HG03280 (cell line): ENCODE measurements at regions not wholly inside any gene's neighbourhood (a gene's known extent, or its start where the extent isn't known, plus 50 kb on each side); places are given as distances from the start of the nearest gene placed in this dataset.

Experiments
- ATAC-seq: cut with Tn5 transposase; IDR thresholded peaks from one replicate; pipeline ENCODE4 v1.9.1; 2021; ENCODE audit warnings: mild to moderate bottlenecking, moderate library complexity; ENCODE audit not compliant: unreplicated experiment

DNA sequence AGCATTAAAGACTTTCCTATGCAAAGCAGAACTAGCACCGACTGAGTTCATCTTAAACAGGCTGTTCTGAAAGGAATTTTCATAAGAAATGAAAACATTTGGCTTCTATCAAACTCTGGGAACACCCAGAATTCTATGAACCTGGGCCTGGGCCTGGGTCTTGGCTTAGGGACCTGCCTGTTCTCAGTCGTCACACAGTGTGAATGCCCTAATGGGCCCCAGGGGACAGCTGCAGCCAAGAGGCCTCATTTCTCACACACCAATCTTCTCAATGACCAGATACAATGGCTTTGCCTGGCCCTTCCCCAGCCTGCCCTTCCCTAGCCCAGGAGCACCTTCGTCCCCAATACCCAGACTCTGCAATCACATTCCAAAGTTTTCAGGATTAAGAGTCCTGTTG lies 234.9 kb upstream of the ARHGAP20 start:
- no peak for ATAC-seq

DNA sequence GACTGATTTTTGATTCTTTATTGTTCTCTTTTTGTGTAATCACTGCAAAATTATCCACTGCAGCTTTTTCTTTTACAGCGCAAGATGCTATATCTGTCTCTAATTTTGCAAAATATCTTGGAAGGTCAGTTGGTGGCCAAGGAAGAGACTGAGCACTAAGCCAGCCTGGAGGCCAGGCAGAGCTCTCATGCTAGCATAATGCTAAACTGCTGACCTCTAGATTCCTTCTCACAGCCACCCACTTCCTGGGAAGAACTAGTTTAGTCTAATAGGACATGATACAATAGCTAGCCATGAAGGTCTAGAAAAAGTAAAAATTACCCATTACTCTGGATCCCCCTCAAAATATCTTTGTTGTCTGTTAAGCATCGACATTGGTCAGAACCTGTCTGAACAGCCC lies 227.2 kb upstream of the ARHGAP20 start:
- ATAC-seq = no peak

DNA sequence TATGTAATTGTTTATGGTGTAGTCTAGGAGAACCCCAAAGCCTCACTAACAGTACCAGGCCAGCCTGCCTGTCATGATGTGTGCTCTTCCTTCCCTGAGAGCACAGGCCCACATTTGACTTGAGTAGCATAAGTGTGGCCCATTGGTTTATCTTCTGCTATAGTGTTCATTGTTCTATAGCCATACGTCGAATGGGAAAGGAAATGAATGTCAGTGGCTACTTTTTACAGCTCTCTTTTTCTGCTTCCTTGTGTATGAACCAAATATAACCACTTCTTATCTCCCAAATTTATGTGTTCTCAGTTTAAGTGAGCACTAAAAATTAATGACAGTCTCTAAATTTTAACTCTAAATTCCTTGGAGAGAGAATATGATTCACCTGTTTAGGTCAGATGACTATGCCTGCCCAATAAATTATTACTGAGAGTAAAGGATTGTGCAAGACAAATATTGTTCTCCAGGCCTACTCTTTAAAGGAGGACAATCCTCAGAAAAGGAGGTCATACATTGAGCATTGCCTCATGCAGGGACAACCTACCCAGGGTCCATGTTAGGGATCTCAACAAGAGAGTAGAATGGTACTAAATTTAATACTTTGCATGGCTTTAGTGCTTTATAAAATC lies 222.9 kb upstream of the ARHGAP20 start:
- no peak for ATAC-seq

DNA sequence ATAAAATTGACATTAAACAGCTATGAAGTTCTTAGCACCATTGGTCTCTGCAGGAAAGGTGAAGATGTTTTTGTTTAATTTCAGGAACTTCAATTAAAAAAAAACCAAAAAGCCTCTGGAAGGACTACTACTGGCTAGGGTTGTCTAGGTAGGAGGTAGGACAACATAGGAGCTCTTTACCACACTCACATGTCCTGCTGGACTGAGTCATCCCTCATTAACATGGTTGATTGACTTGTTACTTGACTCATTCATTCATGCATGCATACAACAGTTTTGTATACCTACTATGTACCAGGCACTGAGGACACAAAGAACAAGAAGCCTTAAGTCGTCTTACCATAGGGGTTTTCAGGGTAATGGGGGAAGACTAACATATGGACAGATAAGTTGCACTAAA lies 216.9 kb upstream of the ARHGAP20 start:
- ATAC-seq = no peak

DNA sequence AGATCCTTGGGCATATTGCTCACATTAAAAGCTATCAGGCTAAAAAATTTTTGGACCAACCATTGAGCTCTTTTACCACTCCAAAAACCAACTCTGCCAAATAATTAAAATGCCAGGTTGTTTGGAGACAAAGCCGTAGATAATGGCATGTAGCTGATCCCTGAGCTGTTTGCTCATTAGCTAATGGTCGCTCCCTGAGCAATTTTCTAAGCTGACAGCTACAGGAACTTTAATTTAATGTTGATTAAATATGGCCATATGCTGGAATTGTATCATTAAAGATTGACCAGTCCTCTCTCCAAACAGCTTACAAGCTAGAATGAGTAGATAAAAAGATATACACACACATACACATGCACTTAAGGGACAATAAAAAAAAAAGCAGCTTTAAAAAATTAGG lies 216.2 kb upstream of the ARHGAP20 start:
- no peak for ATAC-seq

DNA sequence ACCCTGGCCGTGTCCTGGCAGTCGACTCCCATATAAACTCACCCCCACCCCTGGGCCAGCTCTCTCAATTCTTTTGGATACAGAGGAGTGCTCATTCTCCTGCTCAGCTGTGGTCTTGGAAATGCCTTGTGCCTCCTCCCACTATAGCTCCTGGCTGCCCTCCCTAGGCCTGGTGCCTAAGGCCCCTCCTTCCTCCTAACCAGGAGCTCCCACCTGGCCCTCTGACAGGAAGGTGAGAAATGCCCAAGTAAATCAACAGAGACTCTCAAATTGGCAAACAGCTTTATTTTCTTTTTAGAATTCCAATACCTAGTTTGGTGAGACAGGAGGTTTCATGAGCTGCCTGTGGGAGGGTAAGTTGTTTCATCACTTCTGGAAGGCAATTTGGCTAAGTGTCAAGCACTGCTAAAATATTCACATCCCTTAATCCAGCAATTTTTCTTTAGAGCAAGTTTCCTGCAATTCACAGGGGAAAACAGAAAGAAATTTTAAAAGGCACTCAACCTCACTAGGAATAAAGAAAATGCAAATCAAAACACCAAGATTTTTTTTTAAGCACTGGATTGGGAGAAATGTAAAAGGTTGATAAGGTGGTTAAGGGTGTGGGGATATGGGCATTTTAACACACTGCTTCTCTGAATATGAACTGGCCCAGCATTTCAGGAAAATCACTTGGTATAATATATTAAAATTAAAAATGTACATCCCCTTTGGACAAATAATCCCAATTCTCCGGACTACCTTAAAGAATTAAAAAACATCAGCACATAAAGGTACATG lies 209.7 kb upstream of the ARHGAP20 start:
- ATAC-seq = no peak

DNA sequence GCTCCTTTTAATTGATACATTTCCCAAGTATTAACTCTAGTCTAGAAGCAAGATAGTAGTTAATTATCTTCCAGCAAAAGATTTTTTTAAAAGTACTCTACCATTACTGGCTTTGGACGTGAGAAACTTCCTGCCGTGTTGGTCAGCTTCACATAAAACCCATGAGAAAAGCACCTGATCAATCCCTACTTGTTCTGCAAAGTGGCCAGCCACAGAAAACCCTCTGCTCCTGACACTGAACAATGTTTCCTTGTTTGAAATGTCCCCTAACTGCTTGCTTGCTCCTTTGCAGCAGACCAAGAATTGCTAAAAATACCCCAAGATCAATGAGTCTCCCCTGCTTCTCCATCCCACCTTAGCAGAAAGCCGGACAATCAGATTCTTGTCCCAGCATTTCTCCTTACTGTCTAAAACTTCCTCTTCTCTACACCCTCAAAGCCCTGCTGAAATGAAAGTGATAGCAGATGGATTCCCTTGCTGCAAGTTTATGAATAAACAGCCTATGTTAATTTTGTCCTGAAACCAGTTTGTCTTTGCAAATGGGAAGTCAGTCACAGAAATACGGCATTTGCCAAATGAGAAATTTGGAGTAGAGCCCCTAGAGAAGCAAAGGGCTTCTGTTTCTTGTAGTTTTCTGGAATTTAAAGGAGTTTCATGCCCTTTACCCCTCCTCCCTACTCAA lies 207.1 kb upstream of the ARHGAP20 start:
- no peak for ATAC-seq

DNA sequence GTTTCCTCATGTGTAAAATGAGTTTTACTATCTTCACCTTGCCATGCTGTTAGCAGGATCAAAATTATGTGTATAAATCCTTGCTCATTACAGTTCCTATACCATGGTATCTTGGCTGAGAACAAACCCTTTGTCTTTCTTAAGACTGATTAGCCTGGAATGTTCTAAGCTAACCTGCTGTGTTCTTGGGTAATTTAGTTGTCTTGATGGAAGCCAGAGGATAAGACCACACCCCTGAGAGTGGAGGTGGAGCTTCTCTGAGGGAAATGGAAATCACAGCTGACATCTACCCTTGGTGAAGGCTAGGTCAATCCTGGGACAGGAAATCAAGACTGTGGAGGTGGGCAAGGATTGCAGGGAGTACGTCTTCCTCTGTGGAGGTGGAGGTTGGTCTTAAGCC lies 206.1 kb upstream of the ARHGAP20 start:
- ATAC-seq = no peak

DNA sequence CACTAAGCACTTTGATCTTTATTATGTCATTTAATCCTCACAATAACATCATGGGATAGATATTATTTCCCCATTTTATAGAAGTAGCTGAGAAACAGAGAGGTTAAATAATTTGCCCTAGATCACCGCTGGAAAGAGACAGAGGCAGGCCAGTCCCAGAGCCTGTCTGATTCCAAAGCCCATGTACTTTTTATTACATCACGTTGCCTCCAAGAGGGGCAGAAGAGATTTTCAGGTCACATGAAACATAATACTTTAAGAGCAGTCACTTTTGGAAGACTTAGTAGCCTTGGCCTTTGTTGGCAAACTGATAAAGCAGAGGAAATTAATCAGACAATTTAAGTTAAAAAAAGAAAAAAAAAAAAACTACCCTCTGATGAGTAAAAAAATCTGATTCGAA lies 200.2 kb upstream of the ARHGAP20 start:
- ATAC-seq = no peak

DNA sequence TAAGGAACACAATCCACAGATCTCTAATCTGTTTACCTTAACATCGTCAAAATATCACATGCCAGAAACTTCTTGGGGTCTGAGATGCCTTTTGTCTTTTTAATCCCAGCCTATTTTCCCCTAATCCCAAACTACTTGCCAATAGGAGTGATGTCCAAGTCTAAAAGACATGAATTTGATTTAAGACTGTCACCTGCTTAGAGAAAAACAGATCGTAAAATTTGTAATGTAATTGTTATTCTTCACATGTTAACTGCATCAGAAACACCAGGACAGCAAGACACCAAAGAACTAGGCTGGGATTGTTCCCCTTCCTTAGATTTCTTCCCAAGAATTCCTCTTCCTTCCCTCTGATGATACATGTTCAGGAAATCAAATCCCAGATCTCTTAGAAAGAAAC lies 198.1 kb upstream of the ARHGAP20 start:
- no peak for ATAC-seq

DNA sequence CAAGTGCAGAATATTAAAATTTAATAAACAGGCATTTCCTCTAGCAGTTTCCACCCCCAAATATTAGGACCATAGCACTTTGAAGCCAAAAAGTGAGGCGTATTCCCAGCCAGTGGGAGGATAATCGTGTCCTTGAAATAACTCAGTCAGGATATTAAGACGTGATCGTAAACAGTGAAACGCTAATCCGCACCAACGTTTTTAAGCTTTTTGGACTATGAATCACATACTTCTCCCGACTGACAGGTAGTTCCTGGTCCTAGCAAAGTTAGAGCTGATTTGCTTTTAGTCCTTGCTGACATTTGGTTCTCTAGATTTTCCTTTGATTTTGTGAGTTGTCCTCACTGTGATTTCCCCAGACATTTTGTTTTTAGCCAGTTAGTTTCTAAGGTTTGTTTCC lies 197.1 kb upstream of the ARHGAP20 start:
- no peak for ATAC-seq

DNA sequence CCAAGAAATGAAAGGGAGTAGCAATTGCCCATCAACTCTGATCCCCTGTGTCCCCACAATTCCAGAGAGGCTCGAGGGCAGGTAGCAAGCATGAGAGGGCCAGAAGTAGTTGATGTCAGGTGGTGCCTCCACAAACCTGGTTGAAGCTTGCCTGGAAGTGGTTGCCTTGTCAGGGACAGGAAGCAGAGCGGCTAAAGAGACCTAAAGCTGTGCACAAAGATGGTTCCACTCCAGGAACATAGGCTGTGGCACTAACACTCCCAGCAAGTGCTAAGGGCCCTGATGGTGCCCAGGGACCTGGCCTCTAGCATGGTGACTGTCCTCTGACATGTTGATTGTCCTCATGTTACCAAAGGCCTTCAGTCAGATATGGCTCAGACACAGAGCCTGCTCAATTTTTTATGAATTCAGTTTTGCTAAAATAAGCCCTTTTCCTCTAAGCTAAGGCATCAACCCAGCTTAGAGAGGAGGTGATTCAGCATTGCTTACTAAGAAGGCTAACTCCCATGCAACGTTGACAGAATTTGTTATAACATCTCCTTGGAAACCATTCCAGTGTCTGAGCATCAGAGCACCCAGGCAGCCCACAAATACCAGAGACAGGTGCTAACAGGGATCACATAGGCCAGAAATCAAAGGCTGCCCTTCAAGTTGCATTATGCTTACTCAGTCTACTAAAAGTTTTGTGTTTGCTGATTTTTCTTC lies 196.3 kb upstream of the ARHGAP20 start:
- ATAC-seq = no peak

DNA sequence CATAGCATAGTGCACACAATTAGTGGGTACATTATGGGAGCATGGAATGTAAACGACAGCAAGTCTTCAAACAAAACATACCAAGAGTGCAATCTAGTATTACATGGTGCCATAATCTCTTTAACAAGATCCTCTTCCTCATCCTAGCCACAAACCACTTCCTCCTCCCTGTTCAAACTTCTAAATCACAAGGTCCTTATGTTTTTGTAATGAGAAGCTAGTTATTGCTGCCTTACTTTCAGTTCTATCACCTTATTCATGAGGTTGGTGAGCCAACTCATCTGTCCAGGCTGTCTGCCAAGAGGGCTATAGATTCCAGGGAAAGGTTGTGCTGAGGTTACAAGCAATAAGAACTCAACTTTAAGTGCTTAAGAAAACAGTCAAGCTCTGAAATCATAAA lies 195.4 kb upstream of the ARHGAP20 start:
- ATAC-seq = no peak

DNA sequence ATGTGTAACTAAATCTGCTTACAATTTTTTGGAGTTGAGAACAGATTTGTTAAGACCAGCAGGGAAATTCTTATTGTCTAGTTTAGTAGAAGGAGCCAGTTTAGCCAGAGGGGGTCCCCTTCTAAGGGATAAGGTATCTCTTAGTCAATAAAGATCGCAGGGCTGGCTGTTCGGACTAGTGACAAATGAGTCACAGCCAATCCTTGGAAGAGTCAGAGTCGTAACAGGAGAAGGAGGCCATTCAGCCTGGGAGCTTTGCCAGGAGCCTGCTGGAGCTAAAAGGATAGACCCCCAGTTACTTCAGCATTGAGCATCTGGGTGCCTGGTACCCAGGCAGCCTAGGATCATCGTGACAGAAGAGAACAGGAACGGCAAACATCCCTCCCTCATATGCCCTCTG lies 191.6 kb upstream of the ARHGAP20 start:
- no peak for ATAC-seq

DNA sequence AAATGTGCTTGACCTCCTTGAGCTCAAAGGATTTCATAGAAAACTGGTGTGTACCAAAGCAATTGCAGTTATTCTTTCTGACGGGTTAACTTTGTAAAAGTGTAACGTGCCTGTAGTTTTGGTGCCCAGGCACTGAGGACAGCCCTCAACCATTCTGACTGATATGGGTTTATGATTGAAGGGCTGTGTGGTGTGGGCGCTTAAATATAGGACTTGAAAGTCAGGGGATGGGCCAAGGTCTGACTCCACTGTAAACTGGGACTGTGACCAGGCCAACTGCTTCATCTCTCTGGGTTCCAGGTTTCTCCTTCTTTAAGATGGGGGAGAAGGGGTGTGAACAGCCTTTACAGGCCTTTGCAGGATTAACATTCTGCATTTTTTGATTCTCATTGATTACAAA lies 191.1 kb upstream of the ARHGAP20 start:
- ATAC-seq = no peak

DNA sequence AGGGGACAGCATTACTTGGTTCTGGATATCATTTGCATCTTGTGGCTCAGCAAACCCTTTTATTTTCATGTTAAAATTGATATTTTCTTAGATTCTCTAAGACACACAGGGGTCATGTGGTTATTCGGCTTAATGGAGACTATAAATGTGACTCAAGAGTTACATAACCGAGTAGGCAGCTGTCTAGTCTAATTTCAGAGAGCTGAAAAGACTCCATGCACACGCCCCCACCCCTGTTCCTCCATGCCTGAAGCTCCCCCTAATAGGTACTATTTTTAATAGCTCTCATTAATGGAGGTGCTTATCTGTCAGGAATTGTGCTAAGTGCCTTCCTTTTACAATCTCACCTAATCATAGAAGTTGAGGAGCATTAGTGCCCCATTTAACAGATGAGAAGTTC lies 189.2 kb upstream of the ARHGAP20 start:
- no peak for ATAC-seq

DNA sequence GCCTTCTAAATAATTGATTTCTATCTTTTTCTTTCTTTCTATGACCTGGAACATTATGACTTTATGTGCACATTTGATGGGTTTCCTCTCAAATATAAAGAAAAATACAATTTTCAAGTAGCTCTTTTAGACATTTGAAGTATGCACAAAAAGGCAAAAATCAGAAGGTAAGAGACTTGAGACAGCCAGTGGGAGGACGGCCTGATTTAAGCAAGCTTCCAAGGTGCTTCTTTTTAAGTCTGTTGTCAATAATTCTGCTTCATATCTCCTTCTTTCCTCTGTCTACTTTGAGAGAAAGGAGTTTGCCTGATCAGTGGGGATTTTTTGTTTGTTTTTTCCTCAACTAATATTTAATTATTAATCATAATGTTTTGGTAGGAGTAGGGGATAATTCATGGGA lies 188.2 kb upstream of the ARHGAP20 start:
- ATAC-seq = no peak

DNA sequence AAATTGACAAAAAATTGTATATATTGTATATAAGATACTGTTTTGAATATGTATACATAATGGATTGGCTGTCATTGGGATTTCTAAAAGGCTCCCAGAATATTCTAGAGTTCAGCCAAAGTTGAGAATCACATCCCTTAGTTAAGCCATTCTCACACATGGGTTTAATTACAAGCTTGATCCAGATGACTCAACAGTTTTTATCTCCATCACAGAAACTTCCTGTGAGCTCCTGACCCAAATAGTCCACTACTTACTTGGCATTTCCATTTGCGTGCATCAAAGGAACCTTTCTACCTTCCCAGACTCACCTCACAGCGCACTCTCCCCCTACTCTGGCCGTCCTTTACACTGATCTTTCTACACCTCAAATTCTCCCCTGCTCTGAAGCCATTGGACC lies 184.8 kb upstream of the ARHGAP20 start:
- ATAC-seq = no peak

DNA sequence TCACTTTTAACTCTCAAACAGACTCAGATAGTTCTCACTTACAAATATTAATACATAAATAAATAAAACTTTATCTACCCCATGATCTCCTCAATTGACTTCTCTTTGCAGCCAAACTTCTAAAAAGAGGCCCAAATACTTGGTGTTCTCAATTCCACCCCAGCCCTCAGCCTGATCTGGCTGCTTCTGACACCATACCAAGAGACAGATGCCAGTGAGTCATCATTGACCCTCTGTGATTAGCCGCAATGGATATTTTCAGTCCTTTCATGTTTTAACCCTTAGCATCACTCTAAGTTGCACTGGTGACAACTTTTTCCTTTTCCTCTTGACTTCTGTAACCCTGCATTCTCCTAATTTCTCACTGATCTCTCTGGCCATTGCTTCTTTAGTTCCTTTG lies 184.1 kb upstream of the ARHGAP20 start:
- no peak for ATAC-seq

DNA sequence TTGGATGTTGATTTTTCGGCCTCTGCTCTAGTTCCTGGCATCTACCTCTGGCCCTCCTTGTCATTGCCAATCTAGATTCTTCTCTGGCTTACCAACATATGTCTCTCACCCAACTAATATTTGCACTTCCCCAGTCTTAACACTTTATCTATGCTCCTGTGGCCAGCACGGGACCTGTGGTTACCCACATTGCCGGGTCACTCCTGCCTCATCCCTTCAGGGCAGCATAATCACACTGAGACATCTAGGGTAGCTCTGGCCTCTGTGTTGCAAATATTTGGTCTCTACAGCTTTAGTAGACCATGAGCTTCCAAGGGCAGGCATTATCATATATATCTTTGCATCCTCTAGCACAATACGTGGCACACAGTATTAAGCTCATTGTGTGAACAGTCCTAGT lies 182.0 kb upstream of the ARHGAP20 start:
- ATAC-seq = no peak

DNA sequence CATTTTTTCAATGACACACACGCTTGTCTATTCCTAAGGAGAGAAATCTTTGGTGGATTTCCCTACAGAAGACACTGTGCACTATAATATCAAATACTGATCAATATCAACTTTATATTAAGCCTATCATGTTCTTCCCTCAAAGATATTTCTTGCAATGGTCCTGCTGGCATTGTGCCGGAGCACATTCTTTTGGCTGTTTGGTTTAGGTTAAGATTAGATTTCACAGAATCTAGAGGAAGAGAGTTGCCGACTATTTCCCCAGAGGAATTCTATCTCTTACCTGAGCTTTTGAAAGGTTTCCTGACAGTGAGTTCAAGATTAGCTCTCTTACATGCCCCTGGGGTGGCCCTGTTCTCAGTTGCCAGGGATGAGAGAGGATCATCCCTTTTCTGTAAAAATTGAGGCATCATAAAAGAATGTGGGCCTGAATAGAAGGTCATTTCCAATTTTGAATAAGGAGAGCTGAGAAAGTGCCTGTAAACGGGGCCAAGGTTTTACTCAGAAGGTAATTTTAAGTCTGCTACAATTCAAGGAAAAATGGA lies 180.6 kb upstream of the ARHGAP20 start:
- no peak for ATAC-seq
